Colon (tissue), 2 donors: ENCODE measurements at regions not wholly inside any gene's neighbourhood (a gene's known extent, or its start where the extent isn't known, plus 50 kb on each side); places are given as distances from the start of the nearest gene placed in this dataset.
"Not testable (repeated sequence)": the region's sequence is repeated elsewhere in the genome, so short reads cannot be mapped to it uniquely, and the experiment has no call there.

ENCODE experiments used
- FAIRE-seq: peaks from 2 replicates; lab custom pipeline; 2012; peaks lifted over from hg19 to GRCh38; lab: Jason Lieb, UNC
- donor health status: control.
- donor health status: control.

- FAIRE-seq = no peak
These were observed 1718.0 kb upstream of the PCDH7 start for GRCh38 chr4:29002151-29002550.

GRCh38 chr4:29005838-29006237 is 1714.3 kb upstream of the PCDH7 start:
- FAIRE-seq = no peak

GRCh38 chr4:29009908-29010307 is 1710.3 kb upstream of the PCDH7 start:
- FAIRE-seq = no peak

DNA sequence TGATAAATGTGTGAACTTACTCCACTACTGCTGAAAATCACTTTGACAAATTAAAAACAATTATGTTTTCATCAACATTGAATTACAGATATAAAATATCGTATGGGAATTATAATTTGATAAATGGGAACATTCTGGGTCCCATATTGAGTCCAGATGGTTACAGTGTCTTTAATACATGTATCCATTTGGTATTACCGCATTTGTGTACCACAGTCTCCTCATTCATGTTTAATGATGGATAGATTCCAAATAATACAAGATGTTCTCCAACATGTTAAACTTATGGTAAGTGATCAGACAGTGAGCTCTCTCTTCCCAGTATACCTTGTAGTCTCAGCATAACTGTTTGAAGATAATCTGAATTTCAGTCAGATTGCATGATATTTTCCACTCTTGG is 1706.8 kb upstream of the PCDH7 start:
- FAIRE-seq = no peak

- FAIRE-seq = no peak
These were observed 1705.6 kb upstream of the PCDH7 start for GRCh38 chr4:29014555-29014954.

DNA sequence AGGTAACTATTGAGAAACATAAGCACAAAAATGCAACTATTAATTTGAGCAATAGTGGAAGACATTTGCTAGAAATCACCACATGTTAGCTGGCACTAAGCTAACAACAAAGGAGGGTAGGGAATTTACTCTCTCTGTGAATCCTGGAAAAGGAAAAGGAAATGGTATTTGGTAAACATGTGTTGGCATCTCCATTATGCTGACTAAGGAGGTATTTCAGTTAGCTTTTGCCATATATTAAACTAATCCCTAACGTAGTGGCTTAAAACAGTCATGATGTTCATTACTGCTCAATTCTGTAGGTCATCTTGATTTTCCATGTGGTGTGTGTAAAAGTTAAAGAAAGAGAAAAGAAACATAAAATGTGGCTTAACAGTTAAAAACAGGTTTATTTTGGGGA is 1686.5 kb upstream of the PCDH7 start:
- no peak for FAIRE-seq

DNA sequence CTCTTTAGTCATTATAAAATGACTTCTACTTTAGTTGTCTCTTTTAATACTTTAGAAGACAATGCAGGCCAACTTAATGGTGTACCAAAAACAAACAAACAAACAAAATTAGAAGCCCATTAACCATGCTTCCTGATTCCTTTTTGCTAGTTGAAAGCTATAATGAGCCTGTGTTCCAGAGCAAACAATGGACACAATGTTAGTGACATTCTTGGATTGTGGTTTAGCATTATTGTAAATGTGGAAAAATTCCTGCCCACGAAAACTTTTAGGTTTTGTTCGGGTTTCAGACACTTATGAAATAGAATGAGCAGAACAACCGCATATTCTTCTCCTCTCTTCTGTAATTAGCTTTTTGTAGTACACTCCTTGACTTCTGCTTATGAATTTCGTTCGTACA is 1682.7 kb upstream of the PCDH7 start:
- no peak for FAIRE-seq

DNA sequence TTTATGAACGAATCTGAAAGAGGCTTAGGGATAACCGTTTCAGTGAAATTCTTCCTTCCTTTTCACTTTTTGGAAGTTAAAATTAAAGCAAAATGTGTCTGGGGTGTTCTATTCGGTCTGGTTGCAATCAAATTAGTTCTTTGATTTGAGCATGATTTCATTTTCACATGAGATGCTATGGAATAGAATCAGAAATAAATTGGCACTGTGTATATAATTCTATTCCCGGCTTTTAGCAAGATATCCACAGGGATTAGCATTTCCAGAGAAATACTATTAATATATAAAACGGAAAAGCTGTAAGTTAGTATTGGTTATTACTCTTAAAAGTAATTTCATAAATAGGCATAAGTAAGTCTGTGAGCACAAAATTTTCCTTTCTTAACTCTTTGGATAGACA is 1676.8 kb upstream of the PCDH7 start:
- FAIRE-seq = no peak

GRCh38 chr4:29046186-29046585 is 1674.0 kb upstream of the PCDH7 start:
- no peak for FAIRE-seq

- no peak for FAIRE-seq
These were observed 1673.4 kb upstream of the PCDH7 start for GRCh38 chr4:29046781-29047180.

- no peak for FAIRE-seq
These were observed 1672.7 kb upstream of the PCDH7 start for GRCh38 chr4:29047341-29048041.

DNA sequence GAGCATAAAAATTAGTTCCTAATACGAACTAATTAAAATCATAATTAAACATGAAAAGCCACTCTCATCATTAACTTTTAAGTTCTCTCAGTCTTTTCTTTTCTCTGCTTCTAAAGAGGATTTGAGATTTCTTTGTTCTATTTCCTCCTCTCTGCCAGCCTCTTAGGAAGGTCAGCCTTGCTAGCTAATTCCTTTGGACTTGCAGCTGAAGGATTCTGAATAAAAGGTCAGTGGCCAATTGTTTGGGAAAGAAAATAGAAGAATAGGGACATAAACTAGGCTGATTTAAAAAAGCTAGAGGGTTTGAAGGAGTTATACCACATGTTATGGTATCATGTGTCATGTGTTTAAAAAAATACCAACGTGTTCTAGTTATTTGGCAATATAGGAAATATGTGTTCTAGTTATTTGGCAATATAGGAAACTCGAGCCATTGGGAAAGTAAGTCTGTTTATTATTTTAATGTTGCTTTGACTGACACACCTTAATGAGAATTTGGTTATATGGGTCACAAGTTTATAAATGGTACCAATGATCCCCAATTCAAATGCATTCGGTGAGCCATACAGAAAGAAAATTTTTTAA is 1668.7 kb upstream of the PCDH7 start:
- no peak for FAIRE-seq

DNA sequence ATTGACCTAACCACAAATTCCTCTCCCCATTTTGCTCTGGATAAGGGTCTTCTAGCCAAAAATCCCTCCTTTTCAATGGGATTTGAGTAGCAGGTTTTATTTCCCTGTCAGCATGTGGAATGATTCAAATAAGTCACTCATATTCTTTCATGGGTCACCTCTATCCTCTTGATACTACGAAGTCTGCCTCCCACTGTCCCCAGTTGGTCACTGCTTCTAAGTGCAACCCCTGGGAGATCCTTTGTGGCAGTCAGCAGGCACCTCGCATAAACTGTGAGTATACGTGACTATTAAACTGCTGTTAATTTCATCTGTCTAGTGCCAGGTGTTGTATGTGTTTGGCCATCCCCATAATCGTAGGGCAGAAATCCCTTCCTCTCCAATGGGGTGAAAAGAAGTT is 1667.9 kb upstream of the PCDH7 start:
- no peak for FAIRE-seq

DNA sequence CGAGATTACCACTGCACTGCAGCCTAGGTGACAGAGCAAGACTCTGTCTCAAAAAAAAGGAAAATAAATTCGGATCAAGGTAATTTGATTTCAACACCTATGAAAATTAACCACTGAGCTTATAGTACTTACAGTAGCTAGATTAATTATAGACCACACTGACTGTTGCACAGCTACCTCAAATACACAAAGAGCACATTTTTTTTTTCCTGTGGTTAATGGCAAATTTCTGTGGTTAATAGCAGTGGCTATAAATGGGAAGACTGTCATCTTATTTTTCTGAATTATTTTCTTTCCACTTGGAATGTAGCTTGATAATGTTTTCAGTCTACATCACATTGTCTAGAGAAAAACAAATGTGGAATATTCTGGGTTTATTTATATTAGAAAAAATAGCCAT is 1661.6 kb upstream of the PCDH7 start:
- FAIRE-seq = no peak

DNA sequence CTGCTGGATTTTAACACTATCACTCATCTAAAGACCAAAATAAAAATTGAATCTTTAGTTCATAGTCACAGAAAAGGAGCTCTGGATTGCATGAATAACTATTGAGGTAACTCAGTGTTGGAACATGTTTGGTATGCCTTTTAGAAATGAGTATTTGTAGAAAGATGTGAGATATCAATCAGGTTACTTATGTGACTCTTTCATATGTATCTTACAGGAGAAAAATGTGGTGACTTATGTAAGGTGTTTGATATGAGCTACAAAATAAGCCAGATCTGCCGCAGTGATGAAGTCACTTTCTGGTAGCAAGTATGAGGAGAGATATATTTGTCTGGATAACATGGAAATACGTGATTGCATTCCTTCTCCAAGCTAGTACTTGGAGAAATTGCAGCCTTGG is 1653.3 kb upstream of the PCDH7 start:
- no peak for FAIRE-seq

GRCh38 chr4:29073571-29073970 is 1646.6 kb upstream of the PCDH7 start:
- FAIRE-seq = no peak

- FAIRE-seq = no peak
These were observed 1644.8 kb upstream of the PCDH7 start for GRCh38 chr4:29075366-29075765.

DNA sequence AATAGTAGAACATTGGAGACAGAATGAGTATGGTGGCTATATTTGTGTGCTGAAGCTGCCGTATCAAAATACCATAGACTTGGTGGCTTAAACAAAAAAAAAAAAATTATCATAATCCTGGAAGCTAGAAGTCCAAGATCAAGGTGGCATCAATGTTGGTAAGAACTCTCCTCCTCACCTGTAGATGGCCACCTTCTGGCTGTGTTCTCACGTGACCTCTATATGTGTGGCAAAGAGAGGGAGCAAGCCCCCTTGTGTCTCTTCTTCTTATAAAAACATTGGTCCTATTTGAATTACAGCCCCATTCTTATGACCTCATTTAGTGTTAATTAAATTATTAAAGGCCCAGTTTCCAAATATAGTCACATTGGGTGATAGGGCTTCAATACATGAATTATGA is 1640.9 kb upstream of the PCDH7 start:
- FAIRE-seq = no peak

GRCh38 chr4:29081234-29081955 is 1638.8 kb upstream of the PCDH7 start:
- FAIRE-seq = no peak

DNA sequence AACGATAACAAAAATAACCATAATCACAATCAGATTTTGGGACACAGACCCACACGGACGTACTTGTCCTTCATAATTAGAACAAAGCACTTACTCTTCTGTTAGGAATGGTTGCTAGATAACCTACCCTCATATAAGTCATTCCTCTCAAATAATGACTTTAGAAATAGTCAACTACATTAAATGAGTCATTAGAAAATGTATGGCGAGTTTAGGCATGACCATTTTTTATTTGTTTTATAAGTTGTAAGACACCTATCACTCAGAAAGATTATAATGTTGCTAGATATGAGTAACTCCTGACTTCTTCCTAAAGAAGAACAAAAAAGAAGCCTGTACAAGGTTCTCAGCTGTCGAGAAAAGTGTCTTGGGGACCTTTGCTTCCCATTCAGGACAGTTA is 1637.5 kb upstream of the PCDH7 start:
- FAIRE-seq = no peak

- FAIRE-seq = no peak
These were observed 1634.4 kb upstream of the PCDH7 start for GRCh38 chr4:29085748-29086147.

DNA sequence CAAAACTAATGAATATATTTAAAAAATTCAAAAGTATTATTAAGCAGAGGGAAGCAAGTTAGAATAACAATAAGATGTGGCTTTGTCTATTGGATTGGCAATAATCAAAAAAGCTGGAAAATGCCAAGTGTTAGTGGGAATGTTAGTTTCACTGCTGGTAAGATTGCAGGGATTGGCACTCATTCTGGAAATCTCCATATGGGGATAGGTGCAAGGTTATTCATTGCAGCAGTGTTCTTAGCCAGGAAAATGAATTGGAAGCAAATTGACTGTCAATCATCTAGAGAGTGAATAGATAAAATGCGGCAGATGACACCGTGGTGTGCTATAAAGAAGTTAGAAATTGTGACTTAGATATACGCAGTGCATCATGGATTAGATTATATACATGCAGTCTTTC is 1615.5 kb upstream of the PCDH7 start:
- FAIRE-seq = no peak

DNA sequence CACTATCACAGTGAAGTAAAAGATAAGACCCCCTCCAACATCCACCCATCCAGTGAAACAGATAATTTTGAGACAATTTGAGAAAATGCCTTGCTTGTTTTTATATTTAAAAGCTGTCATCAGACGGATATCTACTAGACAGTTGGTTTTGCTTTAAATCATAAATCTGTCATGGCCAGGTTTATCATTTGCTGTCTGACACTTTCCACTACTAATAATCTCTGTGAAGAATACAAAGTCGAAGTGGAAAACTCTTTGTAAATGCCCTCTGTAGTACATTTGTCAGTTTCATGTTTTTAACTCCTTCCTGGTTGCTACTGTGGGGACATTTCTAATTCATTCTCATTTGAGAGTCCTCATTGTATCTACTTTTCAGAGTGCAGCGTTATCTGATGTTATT is 1606.2 kb upstream of the PCDH7 start:
- no peak for FAIRE-seq

DNA sequence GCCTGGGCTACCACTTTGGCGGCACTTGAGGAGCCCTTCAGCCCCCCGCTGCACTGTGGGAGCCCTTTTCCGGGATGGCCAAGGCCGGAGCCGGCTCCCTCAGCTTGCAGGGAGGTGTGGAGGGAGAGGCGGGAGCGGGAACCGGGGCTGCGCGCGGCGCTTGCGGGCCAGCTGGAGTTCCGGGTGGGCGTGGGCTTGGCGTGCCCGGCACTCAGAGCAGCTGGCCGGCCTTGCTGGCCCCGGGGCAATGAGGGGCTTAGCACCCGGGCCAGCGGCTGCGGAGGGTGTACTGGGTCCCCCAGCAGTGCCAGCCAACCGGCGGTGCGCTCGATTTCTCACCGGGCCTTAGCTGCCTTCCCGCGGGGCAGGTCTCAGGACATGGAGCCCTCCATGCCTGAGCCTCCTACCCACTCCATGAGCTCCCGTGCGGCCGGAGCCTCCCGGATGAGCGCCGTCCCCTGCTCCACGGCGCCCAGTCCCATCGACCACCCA is 1602.9 kb upstream of the PCDH7 start:
- FAIRE-seq = not testable (repeated sequence)
